GM21526 (cell line): ENCODE measurements at regions not wholly inside any gene's neighbourhood (a gene's known extent, or its start where the extent isn't known, plus 50 kb on each side); places are given as distances from the start of the nearest gene placed in this dataset.

ENCODE experiments used
- ATAC-seq: cut with Tn5 transposase; IDR thresholded peaks from one replicate; pipeline ENCODE4 v1.9.1; 2021; ENCODE audit warnings: moderate library complexity; ENCODE audit not compliant: unreplicated experiment, low FRiP score

GRCh38 chr4:27701606-27702005 is 841.0 kb downstream of the STIM2 start:
- ATAC-seq: no peak

DNA sequence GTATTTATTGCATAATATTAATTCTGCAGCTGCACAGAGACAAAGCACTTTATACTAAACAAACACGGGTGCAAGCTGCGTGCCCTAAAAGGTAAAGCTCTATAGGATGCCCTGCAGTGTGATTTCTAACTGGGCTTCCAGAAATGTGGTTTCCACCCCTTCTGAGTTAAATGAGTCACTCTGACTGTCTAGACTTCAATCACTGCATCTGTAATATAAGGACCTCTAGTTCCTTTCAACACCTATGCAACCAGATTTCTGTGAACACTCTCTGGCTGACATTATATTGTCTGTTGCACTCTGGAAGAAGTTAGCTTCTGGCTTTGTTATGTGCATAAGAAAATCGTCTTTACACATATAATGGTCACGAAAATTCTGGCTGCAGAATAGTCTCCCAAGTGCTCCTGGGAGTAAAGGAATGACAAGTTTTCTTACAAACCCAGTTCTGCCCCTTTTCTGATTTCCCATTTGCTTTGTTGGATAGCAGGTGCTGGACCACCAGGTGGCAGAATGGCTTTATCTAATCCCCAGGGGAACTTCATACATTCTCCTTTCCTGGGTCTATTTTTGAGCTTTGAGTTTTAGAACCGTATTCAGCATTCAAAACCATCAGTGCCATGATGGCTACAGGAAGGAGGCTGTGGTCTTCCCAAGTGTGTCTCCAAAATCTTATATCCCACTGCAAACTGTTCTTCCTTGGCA is 842.2 kb downstream of the STIM2 start:
- no peak for ATAC-seq

GRCh38 chr4:27703771-27704170 is 843.1 kb downstream of the STIM2 start:
- no peak for ATAC-seq

GRCh38 chr4:27711041-27711440 is 850.4 kb downstream of the STIM2 start:
- no peak for ATAC-seq

DNA sequence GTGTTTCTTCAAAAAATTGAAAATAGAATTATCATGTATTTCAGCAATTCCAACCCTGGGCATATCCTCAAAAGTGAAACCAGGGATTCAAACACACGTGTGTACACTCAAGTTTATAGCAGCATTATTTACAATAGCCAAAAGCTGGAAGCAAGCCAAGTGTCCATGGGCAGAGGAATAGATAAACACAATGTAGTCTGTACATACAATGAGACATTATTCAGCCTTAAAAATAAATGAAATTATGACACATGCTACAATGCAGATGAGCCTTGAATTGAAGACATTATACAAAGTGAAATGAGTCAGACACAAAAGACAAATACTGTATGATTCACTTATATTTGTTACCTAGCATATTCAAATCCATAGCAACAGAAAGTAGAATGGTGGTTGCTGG is 853.4 kb downstream of the STIM2 start:
- ATAC-seq: no peak

DNA sequence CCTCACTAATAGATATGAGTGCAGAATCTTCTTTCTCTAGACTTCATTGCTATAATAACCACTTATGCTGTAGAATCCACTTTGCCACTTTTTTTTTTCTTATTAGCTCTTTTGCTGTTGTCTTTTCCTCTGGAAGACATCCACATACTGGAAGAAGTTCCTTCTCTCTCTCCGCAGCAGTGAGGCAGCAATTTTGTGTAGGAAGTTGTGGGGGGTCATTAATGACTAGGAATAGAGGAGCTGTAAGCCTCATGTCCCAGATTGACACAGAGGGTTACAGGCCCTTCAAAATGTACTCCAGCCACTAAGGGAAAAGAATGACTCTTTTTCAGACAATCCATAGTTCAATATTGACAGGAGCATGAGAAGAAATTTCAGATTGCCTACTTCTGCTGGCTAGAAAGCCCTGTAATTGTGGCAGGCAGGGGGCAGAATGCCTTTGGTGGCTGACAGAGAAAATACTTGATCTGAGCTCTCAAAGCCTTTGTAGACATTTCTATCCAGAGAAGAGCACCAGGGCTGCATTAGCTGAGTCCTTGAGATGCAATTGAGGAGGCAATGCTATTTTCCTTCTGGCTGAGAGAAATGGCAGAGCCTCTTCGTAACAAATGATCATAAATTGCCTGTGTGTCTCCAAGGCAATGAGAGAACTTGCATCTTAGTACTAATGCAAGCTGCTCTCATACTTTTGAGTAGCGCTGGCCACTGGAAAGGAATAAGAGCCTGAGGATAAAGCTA is 856.2 kb downstream of the STIM2 start:
- ATAC-seq: no peak

DNA sequence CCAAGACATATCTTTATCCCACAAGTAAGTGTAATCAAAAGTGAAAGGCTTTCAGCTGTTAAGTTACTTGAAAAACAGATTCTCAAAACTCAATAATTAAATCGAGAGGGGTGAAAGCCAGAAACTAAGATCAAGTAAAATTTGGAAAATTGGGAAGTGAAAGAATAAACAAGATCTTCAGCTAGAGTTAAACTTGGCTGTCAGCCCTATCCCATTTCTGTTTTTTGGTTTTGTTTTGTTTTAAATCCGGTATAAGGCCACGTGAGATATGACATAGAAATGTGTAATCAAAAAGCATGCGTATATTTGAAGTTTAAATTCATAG is 856.8 kb downstream of the STIM2 start:
- ATAC-seq: no peak

DNA sequence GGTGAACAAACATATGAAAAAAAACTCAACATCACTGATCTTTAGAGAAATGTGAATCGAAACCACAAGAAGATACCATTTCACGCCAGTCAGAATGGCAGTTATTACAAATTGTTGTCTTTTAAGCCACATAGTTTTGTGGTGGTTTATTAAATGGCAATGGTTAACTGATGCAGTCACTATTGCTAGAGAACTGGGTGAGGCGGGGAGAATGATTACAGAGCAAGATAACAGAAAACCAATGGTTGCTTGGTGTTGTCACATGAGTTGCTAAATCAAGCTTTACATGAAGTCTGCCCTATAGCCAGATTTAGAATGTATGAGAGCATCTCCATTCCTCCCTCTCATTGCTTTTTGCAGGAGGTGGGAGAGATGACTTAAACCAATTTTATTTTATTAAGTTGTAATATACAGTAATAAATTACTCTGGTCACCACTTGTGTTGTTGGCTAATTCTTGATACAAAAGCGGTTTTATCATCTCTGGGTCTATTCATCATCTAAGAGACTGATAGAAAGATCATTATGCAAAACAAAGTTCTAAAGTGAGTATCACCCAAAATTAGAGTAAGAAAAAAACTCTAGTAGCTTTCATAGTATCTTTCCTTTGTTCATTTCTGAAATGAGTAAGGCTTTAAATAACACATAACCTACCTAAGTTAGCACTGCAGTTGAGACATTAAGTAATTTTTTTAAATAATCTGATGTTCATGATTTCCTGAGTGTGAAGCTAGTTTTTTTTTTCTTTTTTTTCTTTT is 859.5 kb downstream of the STIM2 start:
- ATAC-seq: no peak

DNA sequence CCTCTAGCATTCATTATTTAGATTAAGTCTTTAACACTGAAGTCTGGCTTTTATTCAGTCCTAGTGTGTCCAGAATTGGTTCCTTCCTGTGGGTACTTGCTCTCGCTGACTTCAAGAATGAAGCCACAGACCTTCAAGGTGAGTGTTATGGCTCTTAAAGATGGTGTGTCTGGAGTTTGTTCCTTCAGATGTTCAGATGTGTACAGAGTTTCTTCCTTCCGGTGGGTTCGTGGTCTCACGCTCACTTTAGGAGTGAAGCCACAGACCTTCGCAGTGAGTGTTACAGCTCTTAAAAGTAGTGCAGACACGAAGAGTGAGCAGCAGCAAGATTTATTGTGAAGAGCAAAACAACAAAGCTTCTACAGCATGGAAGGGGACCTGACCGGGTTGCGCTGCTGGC is 860.6 kb downstream of the STIM2 start:
- ATAC-seq: no peak

- ATAC-seq: no peak
Measured at GRCh38 chr4:27728892-27729291, 868.3 kb downstream of the STIM2 start.

GRCh38 chr4:27742816-27743215 is 882.2 kb downstream of the STIM2 start:
- no peak for ATAC-seq

DNA sequence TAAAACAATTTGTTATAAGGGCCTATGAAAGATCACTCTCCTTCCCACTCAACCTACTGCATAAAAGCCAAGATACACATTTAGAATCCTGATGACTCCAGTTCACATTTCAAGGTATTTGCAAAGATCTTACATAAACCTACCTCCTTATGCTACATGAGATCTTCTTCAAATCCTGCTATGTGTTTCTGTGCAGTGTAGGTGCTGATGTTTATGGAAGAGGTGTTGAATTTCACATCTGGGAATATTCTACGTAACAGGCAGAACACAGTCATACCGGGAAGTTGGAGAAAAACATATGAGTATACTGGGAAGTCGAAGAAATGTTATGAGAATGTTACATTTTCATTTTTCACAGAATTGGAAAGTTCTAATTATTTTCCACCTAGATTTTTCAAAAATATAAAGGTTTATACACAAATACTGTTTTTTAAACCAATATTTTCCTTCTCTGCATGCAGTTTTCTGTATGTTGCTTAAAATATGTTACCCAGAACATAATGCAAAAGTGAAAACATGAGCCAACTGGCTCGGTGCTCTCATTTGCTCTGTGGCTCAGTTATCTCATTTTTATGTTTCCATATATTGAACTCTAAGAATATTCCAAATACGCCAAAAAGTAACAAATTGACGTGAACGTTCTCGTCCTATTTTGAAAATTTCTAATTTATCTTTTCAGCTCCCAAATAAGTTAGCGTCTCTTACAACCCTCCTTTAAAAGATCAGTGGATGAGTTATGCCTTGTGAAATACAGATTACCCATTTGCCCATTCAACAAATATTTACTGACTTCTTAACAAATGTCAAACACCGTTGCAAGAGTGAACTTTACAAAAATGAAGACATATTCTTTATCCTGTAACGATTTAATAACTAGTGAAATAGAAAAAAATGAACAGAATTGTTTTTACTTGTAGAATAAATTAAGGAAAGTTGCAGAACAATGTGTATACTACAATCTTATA is 899.3 kb downstream of the STIM2 start:
- ATAC-seq: no peak

GRCh38 chr4:27763830-27764525 is 903.3 kb downstream of the STIM2 start:
- ATAC-seq: no peak

DNA sequence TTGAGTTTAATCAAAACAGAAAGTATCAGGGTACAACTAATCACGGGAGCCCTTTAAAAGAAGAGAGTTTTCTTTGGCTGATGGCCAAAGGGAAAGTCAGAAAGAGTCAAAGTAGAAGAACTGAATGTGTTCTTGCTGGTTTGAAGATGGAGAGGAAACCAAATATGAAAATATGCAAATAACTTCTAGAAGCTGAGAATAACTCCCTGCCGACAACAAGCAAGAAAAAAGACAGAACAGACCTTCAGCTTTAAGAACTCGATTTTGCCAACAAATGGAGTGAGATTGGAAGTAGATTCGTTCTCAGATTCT is 903.8 kb downstream of the STIM2 start:
- ATAC-seq: no peak

GRCh38 chr4:27770895-27771294 is 910.3 kb downstream of the STIM2 start:
- no peak for ATAC-seq

DNA sequence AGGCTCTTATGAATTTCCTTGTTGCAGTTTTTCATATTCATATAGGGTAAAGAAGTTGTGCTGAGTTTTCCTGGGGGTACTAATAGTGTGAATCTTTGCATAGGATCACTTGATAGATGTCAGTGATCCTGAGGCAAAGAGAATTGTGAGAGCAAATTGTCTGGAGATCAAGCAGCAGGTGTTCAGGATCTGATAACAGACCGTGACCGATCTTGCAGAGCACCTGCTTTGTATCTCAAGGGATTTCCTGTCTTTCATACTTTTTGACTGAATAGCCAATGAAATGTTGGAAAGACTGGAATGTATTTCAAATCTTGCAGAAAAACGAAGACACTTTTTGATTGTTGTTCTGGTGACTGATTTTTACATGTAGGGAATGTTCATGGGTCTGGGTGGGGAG is 914.5 kb downstream of the STIM2 start:
- no peak for ATAC-seq

DNA sequence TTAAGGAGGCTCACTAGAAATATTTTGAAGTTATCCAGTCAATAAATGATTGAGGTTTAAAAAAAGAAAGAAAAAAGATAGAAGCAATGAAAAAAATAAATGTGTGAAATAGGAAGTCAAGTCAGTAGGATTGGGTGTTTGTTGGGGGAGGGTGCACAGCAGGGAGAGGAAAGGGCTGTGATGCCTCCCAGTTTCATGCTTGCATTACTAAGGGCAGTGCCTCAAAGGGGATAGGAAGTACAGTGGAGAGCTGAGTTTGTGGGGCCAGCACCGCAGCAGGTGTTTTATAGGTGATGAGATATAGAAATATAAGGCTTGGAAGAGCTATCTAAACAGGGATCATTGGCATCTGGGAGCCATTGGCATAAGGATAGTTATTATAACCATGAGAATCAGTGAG is 919.2 kb downstream of the STIM2 start:
- ATAC-seq: no peak

DNA sequence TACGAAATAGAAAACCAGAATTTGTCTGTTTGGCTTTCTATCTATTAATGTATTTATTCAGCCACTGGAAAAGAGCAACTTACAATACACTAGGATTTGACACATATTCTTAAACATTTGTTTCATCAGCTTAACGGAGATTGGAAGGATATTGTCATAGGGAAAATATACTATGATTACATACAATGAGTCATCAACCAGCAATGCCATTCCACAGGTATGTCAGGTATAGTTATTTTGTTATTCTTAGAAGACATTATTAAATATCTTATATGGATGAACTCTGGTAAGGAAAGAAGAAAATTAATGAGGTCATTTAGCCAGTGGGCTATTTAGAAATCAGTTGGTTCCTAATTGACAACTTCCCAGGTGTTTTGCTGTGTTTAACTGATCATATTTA is 926.6 kb downstream of the STIM2 start:
- no peak for ATAC-seq

GRCh38 chr4:27789773-27790172 is 929.1 kb downstream of the STIM2 start:
- ATAC-seq: no peak

DNA sequence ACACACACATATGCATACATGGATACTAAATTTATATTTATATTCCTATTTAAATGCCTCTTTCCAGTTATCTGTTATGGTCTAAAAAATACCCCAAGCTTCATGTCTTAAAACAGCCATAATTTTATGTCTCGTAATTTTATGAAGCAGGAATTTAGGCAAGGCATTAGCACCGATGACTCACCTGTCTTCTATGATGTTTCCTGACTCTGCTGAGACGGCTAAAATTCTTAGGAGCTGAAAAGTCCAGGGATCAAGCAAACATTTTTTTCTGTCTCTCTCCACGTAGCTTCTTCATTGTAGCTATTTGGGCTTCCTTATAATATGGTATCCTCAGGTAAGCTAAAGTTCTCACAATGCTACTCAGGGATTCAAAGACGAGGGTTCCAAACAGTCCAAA is 930.3 kb downstream of the STIM2 start:
- ATAC-seq: no peak
